ENCODE measurements at regions not wholly inside any gene's neighbourhood (a gene's known extent, or its start where the extent isn't known, plus 50 kb on each side); places are given as distances from the start of the nearest gene placed in this dataset.

GRCh38 chr4:23635468-23635867, 254.4 kb downstream of the PPARGC1A start:
- TF ChIP-seq THAP7 (CRISPR knock-in tag; IDR thresholded peaks at IDR 0.05) (no peak), NR1H2 (CRISPR knock-in tag; IDR thresholded peaks at IDR 0.05; ENCODE audit: borderline replicate concordance, low read depth) (no peak)

Data from HepG2 (cell line).